Endometrium (tissue), 2 donors: ENCODE measurements at regions not wholly inside any gene's neighbourhood (a gene's known extent, or its start where the extent isn't known, plus 50 kb on each side); places are given as distances from the start of the nearest gene placed in this dataset.

Experiments
- FAIRE-seq: peaks from 2 replicates; lab custom pipeline; 2012; peaks lifted over from hg19 to GRCh38; lab: Jason Lieb, UNC
- donor health status: control.
- donor health status: control.

DNA sequence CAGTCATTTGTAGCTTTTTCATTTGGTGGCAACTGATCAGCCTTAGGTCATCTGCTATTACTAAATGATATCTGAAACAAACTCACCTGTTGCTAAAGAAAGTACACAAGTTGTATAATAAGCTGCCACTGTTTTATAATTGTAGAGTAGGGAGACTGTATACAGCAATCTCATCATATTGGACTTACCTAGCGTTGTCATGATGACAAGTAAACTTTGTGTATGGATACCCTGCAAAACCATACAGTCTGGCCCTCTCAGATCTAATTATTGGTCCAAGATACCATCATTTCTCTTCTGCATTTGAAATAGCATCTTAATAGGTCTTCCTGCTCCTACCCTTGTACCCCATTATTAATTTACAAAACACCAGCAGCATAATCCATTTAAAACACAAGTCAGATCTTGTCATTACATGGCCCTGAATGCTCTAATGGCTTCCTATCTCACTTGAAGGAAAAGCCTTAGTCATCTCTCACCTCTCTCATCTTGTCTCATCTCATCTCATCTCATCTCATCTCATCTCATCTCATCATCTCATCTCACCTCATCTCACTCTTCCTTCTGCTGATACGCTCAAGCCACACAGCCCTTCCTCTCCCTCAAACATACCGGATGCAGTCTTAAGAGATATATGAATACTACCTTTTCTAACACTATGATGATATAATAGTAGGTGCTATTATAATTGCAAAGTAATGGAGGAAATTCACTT lies 540.6 kb downstream of the MDFIC start:
- no peak for FAIRE-seq

DNA sequence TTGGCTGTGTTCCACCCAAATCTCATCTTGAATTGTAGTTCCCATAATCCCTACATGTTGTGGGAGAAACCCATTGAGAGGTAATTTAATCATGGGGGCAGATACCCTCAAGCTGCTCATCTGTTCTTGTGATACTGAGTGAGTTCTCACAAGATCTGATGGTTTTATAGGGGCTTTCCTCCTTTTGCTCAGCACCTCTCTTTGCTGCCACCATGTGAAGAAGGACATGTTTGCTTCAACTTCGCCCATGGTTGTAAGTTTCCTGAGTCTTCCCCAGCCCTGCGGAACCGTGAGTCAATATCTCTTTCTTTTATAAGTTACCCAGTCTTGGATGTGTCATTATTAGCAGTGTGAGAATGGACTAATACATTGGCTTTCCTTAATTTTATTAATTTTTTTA lies 527.8 kb downstream of the MDFIC start:
- no peak for FAIRE-seq

DNA sequence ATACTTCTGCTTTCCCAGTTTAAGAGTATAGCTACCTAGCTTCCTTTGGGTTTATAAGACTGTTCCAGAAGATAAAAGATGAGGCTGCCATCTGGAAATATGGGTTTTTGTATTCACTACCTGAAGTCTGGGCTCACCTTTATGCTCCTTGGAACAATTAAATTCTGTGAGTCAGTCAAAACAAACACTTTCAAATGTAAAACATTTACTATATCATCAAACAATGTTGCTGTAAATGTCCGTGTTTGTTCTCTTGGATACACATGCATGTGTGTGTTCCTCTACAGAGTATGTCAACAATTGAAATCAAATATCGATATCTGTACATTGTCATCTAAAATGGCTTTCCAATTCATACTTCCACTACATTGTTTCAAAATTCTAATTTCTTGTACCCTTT lies 525.6 kb downstream of the MDFIC start:
- FAIRE-seq = no peak

DNA sequence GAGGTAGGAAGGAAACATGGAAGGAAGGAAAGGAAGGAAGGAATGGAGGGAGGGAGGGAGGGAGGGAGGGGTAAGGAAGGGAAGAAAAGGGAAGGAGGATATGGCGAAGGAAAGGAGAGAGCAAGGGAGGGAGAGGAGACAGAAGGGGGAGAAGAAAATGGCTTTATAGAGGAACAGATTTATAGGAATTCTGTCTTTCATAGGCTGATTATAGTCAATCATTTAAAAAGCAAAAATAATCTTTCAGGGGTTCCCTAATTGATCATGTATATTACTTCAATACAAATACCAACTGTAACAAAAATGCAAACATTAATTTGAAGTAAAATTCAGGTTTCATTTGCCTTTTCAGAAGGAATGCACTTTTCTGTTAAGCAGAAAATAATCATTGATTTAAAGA lies 519.1 kb downstream of the MDFIC start:
- FAIRE-seq = no peak

DNA sequence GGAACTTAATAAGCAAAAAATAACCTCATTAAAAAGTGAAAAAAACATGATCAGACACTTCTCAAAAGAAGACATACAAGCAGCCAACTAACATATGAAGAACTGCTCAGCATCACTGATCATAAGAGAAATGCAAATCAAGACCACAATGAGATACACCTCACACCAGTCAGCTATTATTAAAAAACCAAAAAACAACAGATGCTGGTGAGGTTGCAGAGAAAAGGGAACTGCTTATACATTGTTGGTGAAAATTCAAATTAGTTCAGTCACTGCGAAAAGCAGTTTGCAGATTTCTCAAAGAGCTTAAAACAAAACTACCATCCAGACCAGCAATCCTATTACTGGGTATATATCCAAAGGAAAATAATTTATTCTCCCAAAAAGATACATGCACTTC lies 513.3 kb downstream of the MDFIC start:
- no peak for FAIRE-seq

DNA sequence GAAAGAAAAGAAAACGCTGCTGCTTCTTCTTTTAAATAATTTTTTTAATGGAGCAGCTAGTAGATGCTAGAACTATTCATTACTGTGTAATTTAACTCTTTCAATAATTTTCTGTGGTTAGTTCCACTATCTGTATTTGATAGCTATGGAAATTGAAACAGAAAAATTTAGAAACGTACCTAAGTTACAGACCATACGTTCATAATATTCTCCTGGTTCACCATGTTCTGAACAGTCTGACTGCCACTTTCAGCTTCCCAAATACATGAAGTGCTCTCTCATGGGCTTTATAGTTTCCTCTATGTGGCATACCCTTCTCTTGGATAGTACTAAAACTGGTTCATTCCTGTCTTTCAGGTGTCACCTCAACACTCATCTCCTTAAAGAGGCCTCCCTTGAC lies 508.0 kb downstream of the MDFIC start:
- no peak for FAIRE-seq

DNA sequence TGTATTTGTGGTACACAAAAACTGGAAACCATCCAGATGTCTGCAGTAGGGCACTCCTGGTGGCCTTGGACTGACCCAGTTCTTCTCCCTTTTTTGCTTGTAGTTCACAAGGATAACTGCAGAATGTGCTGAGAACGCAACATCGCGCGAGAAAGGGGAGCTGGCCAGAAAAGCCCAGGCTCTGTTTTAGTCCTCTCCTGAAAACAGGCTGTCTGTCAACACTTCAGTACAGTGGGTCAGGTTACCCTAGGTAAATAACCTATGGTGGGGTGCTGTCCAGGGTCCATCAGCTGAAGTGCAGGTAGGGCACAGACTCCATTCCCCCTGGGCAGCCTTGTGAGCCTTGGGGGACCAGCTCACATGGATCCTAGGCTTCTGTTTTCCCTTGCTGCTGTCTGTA lies 495.8 kb downstream of the MDFIC start:
- no peak for FAIRE-seq

DNA sequence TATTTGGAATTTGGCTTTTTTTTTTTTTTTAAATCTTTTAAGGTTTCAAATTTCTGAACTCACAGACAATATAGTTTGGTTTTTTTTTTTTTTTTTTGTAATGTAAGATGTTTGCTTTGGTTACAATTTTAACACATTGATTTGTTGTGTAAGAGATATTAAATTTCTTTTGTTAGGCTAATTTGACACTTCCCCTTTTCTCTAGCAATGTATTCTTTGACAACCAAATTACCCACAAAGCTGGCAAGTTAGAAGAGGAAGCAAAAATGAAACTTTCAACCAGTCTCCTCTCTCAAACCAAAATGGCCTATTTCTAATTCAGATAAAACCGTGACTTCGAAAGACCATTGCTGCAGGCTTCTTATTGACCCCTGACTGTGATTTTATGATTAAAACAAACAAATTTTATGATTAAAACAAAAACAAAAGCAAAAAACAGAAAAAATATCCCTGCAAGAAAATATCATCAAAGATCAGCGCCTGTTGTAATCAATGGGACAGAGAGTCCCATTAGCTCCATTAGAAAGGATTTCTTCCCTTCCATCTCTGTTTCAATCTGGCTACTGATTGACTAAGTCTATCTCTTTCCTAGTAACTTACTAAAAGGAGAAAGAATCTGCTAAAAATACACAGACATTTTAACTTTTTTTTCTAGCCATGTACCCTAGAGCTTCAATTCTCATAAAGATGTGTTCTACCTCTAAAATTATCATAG lies 489.2 kb downstream of the MDFIC start:
- FAIRE-seq = no peak

DNA sequence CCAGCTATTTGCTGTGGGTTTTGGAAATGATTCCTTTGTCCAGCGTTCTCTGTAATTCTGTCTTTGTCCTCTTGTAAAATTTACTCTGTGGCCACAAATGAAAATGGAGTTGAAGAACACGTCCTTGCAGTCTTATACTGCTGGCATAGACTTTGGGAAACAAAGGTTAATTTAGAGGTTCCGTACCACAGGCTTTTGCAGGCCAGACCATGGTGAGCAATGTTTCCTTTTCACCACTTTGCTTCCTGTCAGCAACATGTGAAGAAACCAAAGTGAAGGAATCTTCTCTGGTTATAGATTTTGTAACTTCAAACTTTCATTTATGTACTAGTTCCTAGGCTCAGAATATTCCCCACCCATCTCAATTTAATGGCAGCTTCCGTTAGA lies 488.5 kb downstream of the MDFIC start:
- FAIRE-seq = no peak

DNA sequence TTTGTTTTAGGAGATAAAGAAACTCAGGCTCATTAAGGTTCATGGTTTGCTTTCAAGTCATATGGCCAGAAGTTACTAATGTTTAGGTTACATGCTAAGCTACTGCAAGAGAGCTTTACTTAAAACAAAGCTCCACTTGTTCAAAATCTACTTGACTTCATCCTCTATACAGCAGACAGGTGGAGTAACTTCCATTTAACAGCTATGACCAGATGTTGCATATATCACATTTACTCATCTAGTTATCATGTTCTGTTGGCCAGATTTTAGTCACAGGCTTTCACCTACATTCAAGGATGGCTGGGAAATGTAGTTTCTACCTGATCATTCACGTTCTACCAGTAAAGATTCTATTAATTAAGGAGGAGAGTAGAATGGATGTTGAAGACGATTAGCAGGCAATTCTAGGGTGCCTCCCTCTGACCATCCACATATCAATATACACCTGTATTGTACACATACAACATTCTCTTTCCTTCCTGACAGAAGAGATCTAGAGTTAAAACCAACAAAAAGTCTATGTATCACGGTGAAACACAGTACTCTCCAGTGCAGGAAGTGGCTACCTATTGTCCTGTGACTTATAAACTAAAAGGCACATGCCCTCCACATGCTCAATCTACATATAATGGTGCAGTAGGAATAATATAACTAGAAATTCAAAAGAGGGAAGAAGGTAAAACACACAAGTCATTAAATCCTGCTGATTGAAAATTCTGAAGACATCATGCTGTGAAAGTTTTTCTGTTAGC lies 488.0 kb downstream of the MDFIC start:
- FAIRE-seq = no peak

DNA sequence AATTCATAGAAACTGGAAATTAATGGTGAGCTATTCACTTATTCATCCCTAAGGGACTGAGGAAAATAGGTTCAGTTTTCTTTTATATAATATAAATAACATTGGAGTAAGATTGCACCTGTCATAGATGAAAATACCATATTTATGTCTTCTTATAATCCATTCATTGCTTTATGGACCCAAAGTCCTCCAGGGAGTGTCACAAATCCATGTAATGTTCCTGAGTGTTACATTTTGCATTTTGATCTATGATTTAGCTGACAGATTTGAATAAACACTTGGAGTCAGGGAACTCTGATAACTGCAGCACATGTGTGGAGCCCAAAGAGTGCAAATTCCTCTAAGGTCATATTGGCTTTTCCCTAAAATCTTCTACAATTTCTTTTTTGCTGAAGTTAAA lies 484.3 kb downstream of the MDFIC start:
- FAIRE-seq = no peak

DNA sequence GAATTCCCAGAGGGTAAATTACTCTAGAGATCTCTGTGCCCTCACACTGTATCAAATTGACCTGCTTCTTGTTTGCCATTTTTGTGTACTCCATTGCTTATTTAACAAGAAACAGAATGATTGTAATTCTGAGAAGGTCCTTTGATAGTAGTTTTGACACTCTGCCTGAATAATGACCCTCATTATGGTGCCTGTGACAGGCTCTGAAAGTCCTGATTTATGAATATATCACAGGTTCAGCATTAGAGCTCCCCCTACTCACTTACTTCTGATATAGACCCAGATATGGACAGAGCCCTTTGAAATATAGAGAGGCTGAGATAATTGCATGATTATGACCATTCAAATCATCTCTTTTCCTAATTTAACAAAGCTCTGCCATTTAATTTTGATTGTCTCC lies 465.2 kb downstream of the MDFIC start:
- FAIRE-seq = no peak

DNA sequence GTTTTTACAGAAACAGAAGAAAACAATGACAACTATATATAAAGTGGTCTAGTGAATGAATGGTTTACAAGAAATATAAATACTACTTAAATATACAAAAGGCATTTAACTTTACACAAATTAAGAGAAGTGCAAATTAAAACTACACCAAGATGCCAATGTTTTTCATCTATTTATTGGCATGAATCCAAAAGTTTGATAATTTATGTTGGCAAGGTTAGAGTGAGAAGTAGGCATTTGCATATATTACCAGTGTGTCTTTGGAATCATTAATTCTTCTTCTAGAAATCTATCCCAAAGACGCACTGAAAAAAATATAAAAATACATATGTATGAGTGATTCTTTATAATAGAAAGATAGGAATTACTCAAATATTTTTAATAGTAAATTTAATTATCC lies 457.4 kb downstream of the MDFIC start:
- FAIRE-seq = peak; percentile 80

DNA sequence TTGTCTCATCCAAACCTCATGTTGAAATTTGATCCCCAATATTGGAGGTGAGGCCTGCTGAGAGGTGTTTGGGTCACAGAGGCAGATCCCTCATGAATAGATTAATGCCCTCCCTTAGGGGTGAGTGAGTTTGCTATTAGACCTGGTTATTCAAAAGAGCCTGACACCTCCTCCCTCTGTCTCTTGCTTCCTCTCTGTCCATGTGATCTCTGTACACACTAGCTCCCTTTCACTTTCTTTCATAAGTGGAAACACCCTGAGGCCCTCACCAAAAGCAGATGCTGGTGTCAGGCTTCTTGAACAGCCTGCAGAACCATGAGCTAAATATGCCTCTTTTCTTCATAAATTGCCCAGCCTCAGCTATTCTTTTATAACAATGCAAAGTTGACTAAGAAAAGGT lies 447.1 kb downstream of the MDFIC start:
- no peak for FAIRE-seq

DNA sequence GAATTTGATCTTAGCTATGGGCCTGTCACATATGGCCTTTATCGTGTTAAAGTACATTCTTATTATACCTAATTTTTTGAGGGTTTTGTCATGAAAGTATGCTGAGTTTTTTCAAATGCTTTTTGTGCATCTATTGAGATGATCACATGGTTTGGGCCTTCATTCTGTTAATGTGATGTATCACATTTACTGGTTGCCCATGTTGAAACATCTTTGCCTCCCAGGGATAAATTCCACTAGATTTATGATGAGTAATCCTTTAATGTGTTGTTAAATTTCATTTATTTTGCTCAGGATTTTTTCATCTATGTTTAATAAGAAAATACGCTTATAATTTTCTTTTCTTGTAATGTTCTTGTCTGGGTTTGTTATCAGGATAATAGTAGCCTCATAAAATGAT lies 442.0 kb downstream of the MDFIC start:
- FAIRE-seq = no peak

DNA sequence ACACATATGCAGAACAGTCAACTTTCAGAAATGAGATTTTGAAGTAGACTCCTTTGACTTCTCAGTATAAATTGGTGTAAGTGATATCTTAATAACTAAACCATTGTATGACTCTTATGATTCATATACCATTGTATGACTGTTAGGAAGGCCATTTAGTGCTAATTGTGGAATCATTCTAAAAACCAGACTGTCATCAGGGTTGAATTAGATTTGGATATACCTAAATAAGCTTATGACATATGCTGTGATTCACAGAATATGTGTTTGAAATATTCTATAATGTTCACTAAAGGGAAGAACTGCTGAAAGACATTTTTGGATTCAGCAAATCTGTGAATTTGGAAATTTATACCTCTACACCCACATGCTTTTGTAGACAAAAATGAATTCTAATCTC lies 438.1 kb downstream of the MDFIC start:
- no peak for FAIRE-seq

DNA sequence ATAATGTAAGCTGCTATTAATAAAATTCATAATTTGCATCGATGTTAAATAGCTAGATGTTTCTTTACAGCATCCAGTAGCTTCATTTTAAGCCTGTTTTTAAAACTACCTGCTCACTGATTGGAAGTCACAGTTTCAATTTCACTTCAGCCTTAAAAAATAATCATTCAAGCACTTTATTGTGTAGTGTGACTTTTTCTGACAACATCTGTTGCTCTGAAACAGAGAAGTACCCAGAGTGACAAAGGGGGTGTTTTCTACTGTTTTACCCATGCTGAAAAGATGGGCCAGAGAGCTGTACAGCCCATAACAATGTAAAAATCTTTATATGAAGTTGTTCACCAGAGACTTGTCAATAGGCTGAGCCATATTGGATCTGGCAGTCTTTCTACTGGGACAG lies 437.2 kb downstream of the MDFIC start:
- FAIRE-seq = no peak

DNA sequence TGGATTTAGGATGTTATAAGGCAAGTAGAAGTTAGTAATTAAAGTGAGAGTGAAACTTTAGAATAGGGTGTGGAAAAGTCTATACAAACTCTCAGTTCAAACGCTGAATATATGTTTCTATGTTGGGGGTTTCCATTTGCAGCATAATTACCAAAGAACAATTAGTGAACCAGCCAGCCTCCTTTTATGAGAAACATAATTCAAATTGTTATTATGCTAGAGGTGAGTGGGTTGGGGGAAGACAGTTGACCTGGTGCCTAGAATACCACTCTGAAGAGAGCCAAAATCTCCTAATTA lies 435.8 kb downstream of the MDFIC start:
- no peak for FAIRE-seq

DNA sequence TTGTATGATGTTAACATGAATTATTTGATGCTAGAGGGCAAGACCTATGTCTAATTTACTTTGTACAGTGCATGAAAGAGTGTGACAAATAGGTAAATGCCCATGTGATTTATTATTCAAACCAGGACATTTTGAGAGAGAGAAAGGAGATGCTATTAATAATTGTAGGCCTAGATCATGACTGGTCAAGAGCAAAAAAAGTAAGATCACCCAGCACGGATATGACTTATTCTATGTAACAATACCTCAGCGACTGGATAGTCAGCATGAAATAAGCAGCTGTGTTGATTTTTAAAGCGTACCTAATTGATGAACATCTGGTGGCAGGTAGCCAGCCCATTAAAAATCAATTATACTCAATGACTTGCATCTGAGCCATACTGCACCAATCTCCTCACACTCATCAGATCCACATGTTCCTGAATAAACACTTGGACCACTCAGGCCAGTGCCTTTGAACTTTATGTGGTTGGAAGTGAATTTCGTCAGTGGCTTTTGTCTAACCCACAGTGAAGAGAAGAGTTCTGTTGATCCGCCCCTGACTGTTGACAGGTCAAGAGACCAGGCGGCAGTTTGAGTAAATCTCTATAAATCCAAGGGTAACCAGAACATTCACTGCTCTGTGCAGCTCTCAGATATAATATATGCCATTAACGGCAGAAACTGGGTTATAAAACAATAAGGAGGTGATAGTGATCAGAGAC lies 435.3 kb downstream of the MDFIC start:
- FAIRE-seq = no peak

DNA sequence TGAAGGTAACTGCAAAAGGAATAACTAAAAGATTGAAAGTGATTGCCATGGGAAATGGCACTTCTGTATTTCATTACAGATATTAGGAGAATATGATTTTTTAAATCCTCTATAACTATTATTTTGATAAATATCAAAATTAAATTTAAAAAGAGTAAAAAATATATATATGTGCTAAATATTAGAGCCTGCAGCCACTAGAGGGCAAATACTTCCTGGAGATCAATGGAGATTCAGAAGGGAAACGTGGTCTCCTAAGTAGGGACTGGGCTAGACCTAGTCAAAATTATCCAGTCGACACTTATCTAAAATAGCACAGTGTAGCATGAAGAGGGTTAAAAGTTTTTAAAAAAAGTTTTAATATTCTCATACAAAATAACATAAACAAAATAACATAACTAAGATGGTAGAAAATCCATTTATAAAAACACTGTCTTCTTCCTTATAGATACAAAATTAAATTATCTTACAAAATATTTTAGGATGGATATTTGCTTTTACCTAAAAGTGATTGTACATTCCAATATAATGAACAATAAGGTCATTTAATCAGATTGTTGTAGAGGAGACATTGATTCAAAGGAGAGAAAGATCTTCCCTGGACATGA lies 434.3 kb downstream of the MDFIC start:
- FAIRE-seq = peak; percentile 45

DNA sequence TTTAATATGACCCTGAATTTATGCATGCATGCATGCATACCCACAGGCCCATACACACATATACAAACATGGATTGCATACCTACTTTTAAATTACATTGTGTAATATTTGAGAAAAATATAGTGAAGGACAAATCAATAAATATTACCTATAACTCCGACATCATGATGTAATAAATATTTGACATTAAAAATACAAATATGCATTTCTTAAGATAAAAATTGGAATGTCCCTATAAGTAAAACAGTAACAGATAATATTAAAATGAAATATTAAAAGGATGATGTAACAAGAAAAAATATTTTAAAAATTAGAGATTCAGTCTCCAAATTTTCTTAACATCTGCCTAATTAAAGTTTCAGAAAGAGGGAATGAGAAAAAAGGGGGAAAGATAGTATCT lies 433.0 kb downstream of the MDFIC start:
- FAIRE-seq = no peak

DNA sequence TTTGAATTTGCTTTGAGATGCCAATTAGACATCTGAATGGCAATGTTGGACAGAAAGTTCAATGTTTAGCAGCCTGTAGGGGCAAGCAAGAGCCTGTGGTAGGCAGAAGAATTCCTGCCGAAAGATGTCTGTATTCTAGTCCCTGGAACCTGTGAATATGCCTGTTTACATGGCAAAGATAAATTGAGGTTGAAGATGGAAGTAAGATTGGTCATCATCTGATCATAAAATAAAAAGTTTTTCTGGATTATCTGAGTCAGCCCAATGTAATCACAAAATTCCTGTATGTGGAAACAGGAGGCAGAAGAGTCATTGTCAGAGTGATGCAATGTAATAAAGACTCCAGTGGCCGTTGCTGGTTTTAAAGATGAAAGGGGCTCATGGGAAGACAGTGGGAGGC lies 430.5 kb downstream of the MDFIC start:
- no peak for FAIRE-seq

DNA sequence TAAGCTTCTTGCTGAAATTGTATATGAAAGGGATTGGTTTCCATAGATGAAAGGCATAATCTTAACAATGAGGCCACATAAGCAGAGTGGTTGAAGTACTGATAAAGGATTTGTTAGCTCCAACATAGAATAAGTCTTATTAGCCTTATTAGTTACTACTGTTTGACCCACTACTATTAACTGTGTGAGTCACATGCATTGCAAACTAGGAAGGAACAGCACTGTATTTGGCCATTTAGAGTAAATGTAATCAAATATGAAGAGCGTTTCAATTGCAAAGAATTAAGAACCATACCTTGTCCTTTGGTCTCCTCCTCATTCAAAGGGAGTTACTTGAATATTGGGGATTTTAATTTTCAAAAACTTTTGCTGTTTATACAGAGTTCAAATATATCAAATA lies 428.9 kb downstream of the MDFIC start:
- no peak for FAIRE-seq
